ENCODE measurements at regions not wholly inside any gene's neighbourhood (a gene's known extent, or its start where the extent isn't known, plus 50 kb on each side); places are given as distances from the start of the nearest gene placed in this dataset.

DNA sequence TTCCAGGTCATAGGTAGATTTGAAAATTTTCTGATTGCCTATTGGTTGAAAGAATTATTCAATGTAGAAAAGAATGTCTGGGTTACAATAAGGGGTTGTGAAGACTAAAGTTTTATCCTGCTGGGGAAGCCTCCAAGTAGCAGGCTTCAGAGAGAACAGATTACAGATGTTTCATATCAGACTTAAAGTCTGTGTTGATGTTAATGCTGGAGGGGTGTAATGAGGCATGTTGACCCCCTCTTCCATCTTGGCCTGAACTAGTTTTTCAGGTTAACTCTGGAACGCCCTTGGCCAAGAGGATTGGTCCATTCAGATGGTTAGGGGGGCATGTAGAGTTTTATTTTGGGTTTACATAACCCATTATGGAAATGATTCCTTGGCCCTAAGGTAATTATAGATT, 356.2 kb downstream of the UTRN start:
- TF ChIP-seq CTCF (conservative IDR thresholded peaks at IDR 0.05; ENCODE audit: low read depth, low read length), result no peak
- no peak for TF ChIP-seq EZH2 (IDR thresholded peaks at IDR 0.05; ENCODE audit: borderline replicate concordance, low read depth, low read length, poor library complexity, severe bottlenecking)
- Histone ChIP-seq H3K4me3 (ENCODE audit: low read depth, low read length, poor library complexity, severe bottlenecking) (no peak overlapping the region), H3K4me1 (ENCODE audit: insufficient read depth, low read length, poor library complexity, severe bottlenecking) (no peaks in the 10 kb centered on the region), H3K9me3 (ENCODE audit: low read depth, low read length, poor library complexity, severe bottlenecking) (no peaks in the 10 kb centered on the region), H3K27ac (ENCODE audit: low read depth, low read length, poor library complexity, severe bottlenecking) (no peak overlapping the region), H3K36me3 (ENCODE audit: insufficient read depth, low read length, poor library complexity, severe bottlenecking) (no peaks in the 10 kb centered on the region), H3K27me3 (replicated peaks; ENCODE audit: insufficient read depth, low read depth, low read length, poor library complexity) (no peaks in the 10 kb centered on the region)
- CTCF ChIA-PET, result no interaction called here
- POLR2A ChIA-PET (ENCODE audit: low non-redundant PET), result no interaction called here
- intact Hi-C loops (cut with micrococcal nuclease; ENCODE audit: unreplicated experiment), result no loop called here
- BruUV-seq (replicated peaks), result no TSS peak
- no peak for DNase-seq (ENCODE audit: low spot score)

- Histone ChIP-seq H3K9me3 (ENCODE audit: low read depth, low read length, poor library complexity, severe bottlenecking) (no peaks in the 10 kb centered on the region), H3K4me3 (ENCODE audit: low read depth, low read length, poor library complexity, severe bottlenecking) (no peak overlapping the region), H3K36me3 (ENCODE audit: insufficient read depth, low read length, poor library complexity, severe bottlenecking) (no peaks in the 10 kb centered on the region), H3K27ac (ENCODE audit: low read depth, low read length, poor library complexity, severe bottlenecking) (no peak overlapping the region), H3K27me3 (replicated peaks; ENCODE audit: insufficient read depth, low read depth, low read length, poor library complexity) (no peaks in the 10 kb centered on the region), H3K4me1 (ENCODE audit: insufficient read depth, low read length, poor library complexity, severe bottlenecking) (peaks cover 16% of the 10 kb centered on the region)
- no peak for DNase-seq (ENCODE audit: low spot score)
- intact Hi-C loops (cut with micrococcal nuclease; ENCODE audit: unreplicated experiment), result no loop called here
- TF ChIP-seq EZH2 (IDR thresholded peaks at IDR 0.05; ENCODE audit: borderline replicate concordance, low read depth, low read length, poor library complexity, severe bottlenecking) (no peak), CTCF (conservative IDR thresholded peaks at IDR 0.05; ENCODE audit: low read depth, low read length) (no peak)
- no TSS peak for BruUV-seq (replicated peaks)
- ChIA-PET POLR2A (ENCODE audit: low non-redundant PET) (no interaction called here), CTCF (no interaction called here)
These were observed 359.6 kb downstream of the UTRN start for GRCh38 chr6:144644776-144645175.

DNA sequence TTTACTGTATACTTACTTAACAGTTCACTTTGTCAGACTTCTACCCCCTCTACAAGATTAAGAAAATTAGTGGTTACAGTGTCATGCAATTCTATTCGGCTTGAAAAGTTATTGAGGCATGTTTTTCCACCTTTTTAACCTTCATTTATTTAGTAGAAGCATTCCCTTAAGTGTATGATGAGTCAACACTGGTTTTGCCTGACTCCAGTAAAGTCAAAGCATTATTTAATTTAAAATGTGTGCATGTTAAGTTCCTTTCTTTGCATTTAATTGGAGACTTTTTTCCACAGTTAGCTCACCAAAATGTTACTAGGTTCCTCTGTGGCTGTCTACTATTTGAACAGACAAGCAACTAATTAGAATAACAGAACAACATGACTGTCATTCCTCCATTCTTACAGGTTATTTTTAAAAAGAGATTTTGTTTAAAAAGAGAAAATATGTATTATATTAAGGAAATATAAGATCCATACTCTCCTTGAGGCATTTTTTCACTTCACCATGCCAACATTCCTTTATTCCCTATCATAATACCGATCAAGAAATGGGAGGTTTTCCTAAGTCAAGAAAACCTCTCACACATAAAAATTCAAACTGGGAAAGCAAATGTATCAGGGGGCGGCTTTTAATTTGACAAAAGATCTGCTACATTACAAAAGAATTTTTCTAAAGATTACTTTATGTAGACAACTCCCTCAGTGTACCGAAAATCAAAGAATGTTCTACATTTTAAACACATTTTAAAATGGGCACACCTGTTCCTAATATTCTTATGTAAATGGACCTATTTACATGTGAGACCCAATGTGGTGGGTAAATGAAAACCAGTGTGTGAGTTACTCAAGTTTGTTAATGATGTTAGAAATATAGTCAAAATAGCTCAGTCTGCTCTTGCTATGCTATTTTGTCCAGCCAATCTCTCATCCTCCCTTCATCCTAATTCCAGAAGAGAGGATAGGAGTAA, 361.2 kb downstream of the UTRN start:
- CTCF ChIA-PET, result no interaction called here
- H3K27me3 ChIP-seq (replicated peaks; ENCODE audit: insufficient read depth, low read depth, low read length, poor library complexity), result no peaks in the 10 kb centered on the region
- no peak for DNase-seq (ENCODE audit: low spot score)
- POLR2A ChIA-PET (ENCODE audit: low non-redundant PET), result no interaction called here
- TF ChIP-seq EZH2 (IDR thresholded peaks at IDR 0.05; ENCODE audit: borderline replicate concordance, low read depth, low read length, poor library complexity, severe bottlenecking) (no peak), CTCF (conservative IDR thresholded peaks at IDR 0.05; ENCODE audit: low read depth, low read length) (no peak)
- no peaks in the 10 kb centered on the region for H3K9me3 ChIP-seq (ENCODE audit: low read depth, low read length, poor library complexity, severe bottlenecking)
- intact Hi-C loops (cut with micrococcal nuclease; ENCODE audit: unreplicated experiment), result no loop called here
- BruUV-seq (replicated peaks), result no TSS peak
- no peak overlapping the region for H3K27ac ChIP-seq (ENCODE audit: low read depth, low read length, poor library complexity, severe bottlenecking)
- H3K36me3 ChIP-seq (ENCODE audit: insufficient read depth, low read length, poor library complexity, severe bottlenecking), result no peaks in the 10 kb centered on the region
- H3K4me1 ChIP-seq (ENCODE audit: insufficient read depth, low read length, poor library complexity, severe bottlenecking), result peaks cover 16% of the 10 kb centered on the region
- no peak overlapping the region for H3K4me3 ChIP-seq (ENCODE audit: low read depth, low read length, poor library complexity, severe bottlenecking)
